Activated T-helper 1 cell treated with anti-CD3 and anti-CD28 coated beads, Interleukin-12 subunit alpha, Interleukin-12 subunit beta, Interleukin-2, Interleukin-4 antibody, amounts not matched to agents 30 ng/mL and 10 ng/mL and 1 ng/mL, durations not matched to agents 14 hours and 24 hours and 36 hours (primary cell): ENCODE measurements at regions not wholly inside any gene's neighbourhood (a gene's known extent, or its start where the extent isn't known, plus 50 kb on each side); places are given as distances from the start of the nearest gene placed in this dataset.
"Not testable (repeated sequence)": the region's sequence is repeated elsewhere in the genome, so short reads cannot be mapped to it uniquely, and the experiment has no call there.

Experiments
- DNase-seq: peaks from one replicate; pipeline ENCODE4 v3.0.0; 2021; ENCODE audit warnings: low spot score
- H3K27ac Mint-ChIP-seq: one replicate; pipeline ENCODE4 v1.8.0; 2021; ENCODE audit warnings: mild to moderate bottlenecking, mixed read lengths
- H3K27me3 Mint-ChIP-seq: one replicate; pipeline ENCODE4 v1.8.0; 2022; ENCODE audit warnings: mild to moderate bottlenecking, moderate library complexity, mixed read lengths; ENCODE audit not compliant: insufficient read depth
- H3K36me3 Mint-ChIP-seq: one replicate; pipeline ENCODE4 v1.8.0; 2021; ENCODE audit warnings: low read depth, mixed read lengths
- H3K4me1 Mint-ChIP-seq: one replicate; pipeline ENCODE4 v1.8.0; 2021; ENCODE audit warnings: low read depth, mixed read lengths
- H3K4me3 Mint-ChIP-seq: one replicate; pipeline ENCODE4 v1.8.0; 2021; ENCODE audit warnings: mild to moderate bottlenecking, moderate library complexity, mixed read lengths
- H3K9me3 Mint-ChIP-seq: one replicate; pipeline ENCODE4 v1.8.0; 2021; ENCODE audit warnings: mixed read lengths
- intact Hi-C: fragments of 100-400 bp; cut with micrococcal nuclease; formaldehyde crosslinking; loops from one replicate; pipeline ENCODE4 v1.15.1; 2024

DNA sequence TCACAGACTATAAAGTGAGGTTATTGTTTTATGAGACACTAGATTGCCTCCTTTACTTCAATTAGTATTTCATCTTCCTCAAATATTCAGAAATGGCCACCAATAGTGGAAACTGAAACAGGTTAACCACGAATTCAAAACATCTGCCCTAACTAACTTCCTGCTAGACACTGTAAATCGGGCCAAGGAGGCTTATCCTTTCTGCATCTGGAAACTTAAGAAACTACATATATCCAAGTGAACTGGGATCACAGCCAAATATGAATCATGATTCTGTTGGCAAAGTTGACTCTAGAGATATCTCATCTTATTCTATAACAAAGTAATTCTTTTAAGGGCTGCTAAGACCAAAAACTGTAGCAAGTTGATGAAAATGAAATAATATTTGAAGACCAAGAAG, 136.6 kb upstream of the ZC3H15 start:
- no peaks in the 10 kb centered on the region for H3K27me3 Mint-ChIP-seq
- H3K36me3 Mint-ChIP-seq = no peaks in the 10 kb centered on the region
- intact Hi-C loops = no loop called here

DNA sequence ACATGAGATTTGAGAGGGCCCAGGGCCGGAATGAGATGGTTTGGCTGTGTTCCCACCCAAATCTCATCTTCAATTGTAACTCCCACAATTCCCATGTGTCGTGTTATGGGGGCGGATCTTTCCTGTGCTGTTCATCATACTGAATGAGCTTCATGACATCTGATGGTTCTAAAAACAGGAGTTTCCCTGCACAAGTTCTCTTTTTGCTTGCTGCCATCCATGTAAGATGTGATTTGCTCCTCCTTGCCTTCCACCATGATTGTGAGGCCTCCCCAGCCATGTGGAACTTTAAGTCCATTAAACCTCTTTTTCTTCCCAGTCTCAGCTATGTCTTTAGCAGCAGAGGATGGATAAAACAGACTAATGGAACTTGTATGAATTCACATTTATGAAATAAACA, 131.9 kb upstream of the ZC3H15 start:
- DNase-seq, H3K9me3 Mint-ChIP-seq, H3K27ac Mint-ChIP-seq, H3K36me3 Mint-ChIP-seq, H3K4me3 Mint-ChIP-seq, H3K27me3 Mint-ChIP-seq, intact Hi-C loops, H3K4me1 Mint-ChIP-seq: not testable (repeated sequence)

More for the DNA sequence above, 136.6 kb upstream of the ZC3H15 start:
- Mint-ChIP-seq H3K9me3 (peaks cover 6% of the 10 kb centered on the region), H3K4me3 (no peak overlapping the region), H3K27ac (no peak overlapping the region), H3K4me1 (no peaks in the 10 kb centered on the region)
- no peak for DNase-seq

DNA sequence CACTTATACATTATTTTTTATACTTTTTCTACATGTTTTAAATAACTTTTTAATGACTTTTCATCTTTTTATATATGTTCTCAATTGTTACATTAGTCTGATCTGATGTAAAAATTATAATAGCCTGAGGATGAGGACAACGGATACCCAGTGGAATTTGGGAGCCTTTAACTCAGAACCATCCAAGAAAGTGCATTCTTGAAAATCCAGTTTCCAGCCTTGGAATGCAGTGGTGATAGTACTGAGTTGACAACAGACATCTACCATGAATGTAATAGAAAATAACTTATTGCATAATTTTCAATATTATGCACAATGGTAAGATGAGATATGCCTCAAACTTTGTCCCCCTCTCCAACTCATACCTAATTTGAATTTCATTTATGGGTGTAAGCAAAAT, 120.7 kb upstream of the ZC3H15 start:
- intact Hi-C loops = no loop called here
- H3K4me3 Mint-ChIP-seq = no peak overlapping the region
- H3K36me3 Mint-ChIP-seq = no peaks in the 10 kb centered on the region
- H3K4me1 Mint-ChIP-seq = no peaks in the 10 kb centered on the region
- no peaks in the 10 kb centered on the region for H3K9me3 Mint-ChIP-seq
- H3K27me3 Mint-ChIP-seq = no peaks in the 10 kb centered on the region
- H3K27ac Mint-ChIP-seq = no peak overlapping the region
- no peak for DNase-seq

DNA sequence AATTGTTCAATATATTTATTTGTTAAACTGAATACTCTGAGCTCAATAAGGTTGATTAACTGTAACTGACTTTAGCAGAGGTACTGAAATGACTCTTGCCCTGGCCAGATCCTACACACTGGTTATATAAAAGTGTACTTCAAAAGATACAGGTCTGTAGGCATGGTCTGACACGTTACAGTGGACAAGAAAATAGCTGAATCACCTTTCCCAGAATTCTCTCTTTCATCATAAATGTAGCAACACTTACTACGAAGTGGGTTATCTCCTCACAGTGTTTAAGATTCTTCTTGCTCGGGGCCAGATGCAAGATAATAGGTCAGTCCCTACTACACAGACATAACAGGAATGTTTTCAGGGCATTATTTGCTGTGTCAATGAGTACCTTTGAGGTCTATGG, 107.0 kb upstream of the ZC3H15 start:
- Mint-ChIP-seq H3K4me3 (no peak overlapping the region), H3K27ac (no peak overlapping the region), H3K27me3 (no peaks in the 10 kb centered on the region), H3K9me3 (peaks cover 33% of the 10 kb centered on the region), H3K36me3 (no peaks in the 10 kb centered on the region), H3K4me1 (no peaks in the 10 kb centered on the region)
- no peak for DNase-seq
- intact Hi-C loops = no loop called here

DNA sequence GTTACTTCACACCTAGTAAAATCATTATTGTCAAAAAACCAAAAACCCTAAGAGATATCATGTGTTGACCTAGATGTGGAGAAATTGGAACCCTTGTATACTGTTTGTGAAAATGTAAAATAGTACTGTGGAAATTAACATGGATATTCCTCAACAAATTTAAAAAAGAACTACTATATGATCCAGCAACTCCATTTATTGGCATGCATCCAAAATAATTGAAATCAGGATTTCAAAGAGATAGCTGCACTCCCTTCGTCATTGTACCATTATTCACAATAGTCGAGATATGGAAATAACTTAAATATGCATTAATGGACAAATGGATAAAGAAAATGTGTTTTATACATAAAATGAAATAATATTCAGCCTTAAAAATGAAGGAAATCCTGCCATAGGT, 105.3 kb upstream of the ZC3H15 start:
- Mint-ChIP-seq H3K27me3 (no peaks in the 10 kb centered on the region), H3K4me3 (no peak overlapping the region), H3K9me3 (peaks cover 37% of the 10 kb centered on the region), H3K4me1 (no peaks in the 10 kb centered on the region), H3K27ac (no peak overlapping the region), H3K36me3 (no peaks in the 10 kb centered on the region)
- intact Hi-C loops = no loop called here
- DNase-seq = no peak

DNA sequence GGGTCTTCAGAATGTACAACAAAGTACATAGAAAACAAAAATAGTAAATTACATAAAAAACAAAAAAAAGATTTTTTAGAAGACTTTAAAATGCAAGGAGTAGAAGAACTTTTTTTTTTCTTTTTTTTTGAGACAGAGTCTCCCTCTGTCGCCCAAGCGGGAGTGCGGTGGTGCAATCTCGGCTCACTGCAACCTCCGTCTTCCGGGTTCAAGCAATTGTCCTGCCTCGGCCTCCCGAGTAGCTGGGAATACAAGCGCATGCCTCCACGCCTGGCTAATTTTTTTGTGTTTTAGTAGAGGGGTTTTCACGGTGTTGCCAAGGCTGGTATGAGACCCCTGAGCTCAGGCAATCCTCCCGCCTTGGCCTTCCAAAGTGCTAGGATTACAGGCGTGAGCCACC, 104.5 kb upstream of the ZC3H15 start:
- peaks cover 39% of the 10 kb centered on the region for H3K9me3 Mint-ChIP-seq
- no peaks in the 10 kb centered on the region for H3K36me3 Mint-ChIP-seq
- no peaks in the 10 kb centered on the region for H3K4me1 Mint-ChIP-seq
- H3K27ac Mint-ChIP-seq = no peak overlapping the region
- no peak overlapping the region for H3K4me3 Mint-ChIP-seq
- intact Hi-C loops = no loop called here
- DNase-seq = no peak
- no peaks in the 10 kb centered on the region for H3K27me3 Mint-ChIP-seq

DNA sequence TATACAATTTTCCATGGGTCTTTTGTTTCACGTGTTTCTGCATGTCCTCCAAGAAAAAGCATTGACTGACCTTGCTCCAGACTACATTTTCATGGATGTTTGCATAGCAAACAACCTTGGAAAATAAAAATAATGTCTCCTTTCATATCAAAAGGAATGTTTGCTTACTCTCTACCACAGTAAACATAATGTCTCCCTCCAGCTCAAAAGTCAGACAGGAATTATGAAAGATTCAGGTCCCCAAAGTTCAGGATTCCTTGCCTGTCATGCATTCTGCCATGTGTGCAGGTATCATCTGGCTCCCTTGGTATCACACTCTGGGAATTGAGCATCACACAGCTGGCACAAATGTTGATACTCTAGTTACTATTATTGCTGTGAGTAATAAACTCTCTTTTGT, 103.1 kb upstream of the ZC3H15 start:
- no peaks in the 10 kb centered on the region for H3K4me1 Mint-ChIP-seq
- H3K27me3 Mint-ChIP-seq = no peaks in the 10 kb centered on the region
- no peak for DNase-seq
- H3K4me3 Mint-ChIP-seq = no peak overlapping the region
- intact Hi-C loops = no loop called here
- no peaks in the 10 kb centered on the region for H3K36me3 Mint-ChIP-seq
- H3K27ac Mint-ChIP-seq = no peak overlapping the region
- H3K9me3 Mint-ChIP-seq = peaks cover 36% of the 10 kb centered on the region

DNA sequence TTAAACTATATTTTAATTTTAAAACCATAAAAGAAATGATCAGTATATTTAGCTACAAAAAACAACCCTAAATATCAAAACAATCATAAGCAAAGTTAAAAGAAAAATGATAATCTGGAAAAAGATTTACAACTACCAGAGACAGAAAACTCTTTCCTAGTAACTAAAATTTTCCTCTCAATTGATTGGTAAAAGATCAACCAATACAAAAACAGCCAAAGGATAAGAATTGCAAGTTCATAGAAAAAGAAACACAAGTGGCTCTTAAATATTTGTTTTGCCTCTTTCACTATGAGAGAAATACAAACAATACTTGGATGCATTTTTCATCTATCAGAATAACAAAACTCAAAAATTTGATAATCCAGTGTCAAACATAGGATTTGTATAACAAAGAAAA, 101.8 kb upstream of the ZC3H15 start:
- no peak overlapping the region for H3K4me3 Mint-ChIP-seq
- H3K36me3 Mint-ChIP-seq = no peaks in the 10 kb centered on the region
- no peak overlapping the region for H3K27ac Mint-ChIP-seq

DNA sequence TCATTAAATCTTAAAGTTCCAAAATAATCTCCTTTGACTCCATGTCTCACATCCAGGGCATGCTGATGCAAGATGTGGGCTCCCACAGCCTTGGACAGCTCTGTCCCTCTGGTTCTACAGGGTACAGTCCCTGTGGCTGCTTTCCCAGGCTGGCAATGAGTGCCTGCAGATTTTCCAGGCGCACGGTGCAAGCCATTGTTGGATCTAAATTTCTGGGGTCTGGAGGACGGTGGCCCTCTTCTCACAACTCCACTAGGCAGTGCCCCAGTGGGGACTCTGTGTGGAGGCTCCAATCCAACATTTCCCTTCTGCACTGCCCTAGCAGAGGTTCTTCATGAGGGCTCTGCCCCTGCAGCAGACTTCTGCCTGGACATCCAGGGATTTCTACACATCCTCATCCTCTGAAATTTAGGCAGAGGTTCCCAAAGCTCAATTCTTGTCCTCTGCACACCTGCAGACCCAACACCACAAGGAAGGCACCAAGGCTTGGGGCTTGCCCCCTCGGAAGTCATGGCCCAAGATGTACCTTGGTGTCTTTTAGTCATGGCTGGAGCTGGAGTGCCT, 100.3 kb upstream of the ZC3H15 start:
- H3K27ac Mint-ChIP-seq, H3K4me3 Mint-ChIP-seq, intact Hi-C loops, H3K27me3 Mint-ChIP-seq, H3K36me3 Mint-ChIP-seq, H3K4me1 Mint-ChIP-seq, DNase-seq: not testable (repeated sequence)
- H3K9me3 Mint-ChIP-seq = peaks cover 44% of the 10 kb centered on the region

More for the DNA sequence above, 101.8 kb upstream of the ZC3H15 start:
- DNase-seq = no peak
- no peaks in the 10 kb centered on the region for H3K4me1 Mint-ChIP-seq
- H3K27me3 Mint-ChIP-seq = no peaks in the 10 kb centered on the region
- peaks cover 33% of the 10 kb centered on the region for H3K9me3 Mint-ChIP-seq
- intact Hi-C loops = no loop called here

DNA sequence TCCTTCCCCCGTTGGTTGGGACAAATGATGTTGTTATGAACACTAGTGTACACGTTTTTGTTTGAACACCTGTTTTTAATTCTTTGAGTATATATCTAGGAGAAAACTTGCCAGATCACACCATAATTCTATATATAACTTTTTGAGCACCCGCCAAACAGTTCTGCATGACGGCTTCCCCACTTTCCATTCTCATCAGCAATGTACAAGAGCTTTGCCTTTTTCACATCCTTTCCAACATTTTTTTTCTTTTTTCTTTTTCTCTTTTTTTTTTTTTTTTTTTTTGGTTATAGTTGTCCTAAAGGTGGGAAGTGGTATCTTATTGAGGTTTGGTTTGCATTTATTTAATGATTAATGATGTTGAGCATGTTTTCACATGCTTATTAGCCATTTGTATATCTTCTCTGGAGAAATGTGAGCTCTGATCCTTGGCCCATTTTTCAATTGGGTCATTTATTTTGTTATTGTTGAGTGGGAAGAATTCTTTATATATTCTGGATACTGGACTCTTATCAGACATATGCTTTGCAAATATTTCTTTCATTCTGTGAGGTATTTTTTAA, 86.9 kb upstream of the ZC3H15 start:
- Mint-ChIP-seq H3K27ac (no peak overlapping the region), H3K36me3 (no peaks in the 10 kb centered on the region), H3K4me1 (no peaks in the 10 kb centered on the region), H3K27me3 (no peaks in the 10 kb centered on the region), H3K9me3 (peaks cover 14% of the 10 kb centered on the region), H3K4me3 (no peak overlapping the region)
- intact Hi-C loops = no loop called here
- no peak for DNase-seq

DNA sequence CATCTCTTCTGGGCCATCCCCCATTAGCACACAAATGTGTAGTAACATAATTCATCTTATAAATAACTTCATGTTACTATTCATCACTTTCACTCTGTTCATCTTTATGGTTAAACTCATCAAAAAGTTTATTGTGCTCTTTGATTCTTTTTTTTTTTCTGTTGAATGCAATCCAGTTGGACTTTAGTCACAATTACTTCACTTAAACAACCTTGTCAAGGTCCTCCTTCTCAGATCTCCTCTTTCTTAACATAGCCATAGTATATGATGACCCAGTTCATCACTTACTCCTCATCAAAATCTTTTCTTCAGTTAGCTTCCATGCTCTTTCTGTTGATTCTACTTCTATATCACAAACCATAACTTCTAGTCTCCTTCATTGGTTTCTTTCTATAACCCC, 80.2 kb upstream of the ZC3H15 start:
- no peak for DNase-seq
- Mint-ChIP-seq H3K27ac (no peak overlapping the region), H3K4me3 (no peak overlapping the region), H3K27me3 (no peaks in the 10 kb centered on the region), H3K9me3 (no peaks in the 10 kb centered on the region), H3K4me1 (no peaks in the 10 kb centered on the region), H3K36me3 (no peaks in the 10 kb centered on the region)
- intact Hi-C loops = no loop called here

DNA sequence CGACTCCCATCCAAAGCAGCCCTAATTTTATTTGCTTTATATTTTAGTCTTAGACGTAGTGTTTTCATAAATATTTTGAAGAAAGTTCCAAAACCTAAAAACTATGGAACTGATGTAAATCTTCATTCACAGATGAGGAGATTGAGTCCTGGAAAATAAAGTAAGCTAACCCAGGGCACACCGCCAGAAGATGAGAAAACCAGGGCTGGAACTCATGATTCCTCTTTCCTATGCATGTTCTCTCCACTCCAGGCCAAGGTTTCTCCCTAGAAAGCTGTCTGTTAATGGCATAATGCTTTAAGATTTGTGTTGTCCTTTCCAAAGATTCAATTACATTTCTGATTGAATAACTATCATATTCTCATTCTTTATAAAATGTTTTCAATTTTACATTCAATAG, 78.4 kb upstream of the ZC3H15 start:
- DNase-seq = no peak
- no peak overlapping the region for H3K27ac Mint-ChIP-seq
- no peak overlapping the region for H3K4me3 Mint-ChIP-seq
- no peaks in the 10 kb centered on the region for H3K27me3 Mint-ChIP-seq
- no peaks in the 10 kb centered on the region for H3K9me3 Mint-ChIP-seq
- intact Hi-C loops = no loop called here
- H3K4me1 Mint-ChIP-seq = no peaks in the 10 kb centered on the region
- H3K36me3 Mint-ChIP-seq = no peaks in the 10 kb centered on the region

DNA sequence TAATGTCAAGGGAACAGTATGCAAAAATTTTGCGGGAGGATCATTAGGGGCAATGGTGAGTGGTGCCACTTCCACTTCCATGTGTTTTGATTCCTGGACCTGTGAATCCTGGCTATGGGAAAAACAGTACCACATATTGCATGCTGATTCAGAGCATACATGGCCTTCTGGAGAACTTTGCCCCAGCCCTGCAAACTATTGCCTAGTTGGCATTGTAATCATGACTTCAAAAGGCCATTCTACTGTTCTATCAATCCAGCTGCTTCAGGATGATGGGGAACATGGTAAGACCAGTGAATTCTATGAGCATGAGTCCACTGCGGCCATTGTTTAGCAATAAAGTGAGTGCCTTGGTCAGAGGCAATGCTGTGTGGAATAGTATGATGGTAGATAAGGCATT, 75.3 kb upstream of the ZC3H15 start:
- H3K4me1 Mint-ChIP-seq = no peaks in the 10 kb centered on the region
- no peak overlapping the region for H3K4me3 Mint-ChIP-seq
- intact Hi-C loops = no loop called here
- no peak for DNase-seq
- no peaks in the 10 kb centered on the region for H3K36me3 Mint-ChIP-seq
- no peak overlapping the region for H3K27ac Mint-ChIP-seq
- no peaks in the 10 kb centered on the region for H3K9me3 Mint-ChIP-seq
- no peaks in the 10 kb centered on the region for H3K27me3 Mint-ChIP-seq

DNA sequence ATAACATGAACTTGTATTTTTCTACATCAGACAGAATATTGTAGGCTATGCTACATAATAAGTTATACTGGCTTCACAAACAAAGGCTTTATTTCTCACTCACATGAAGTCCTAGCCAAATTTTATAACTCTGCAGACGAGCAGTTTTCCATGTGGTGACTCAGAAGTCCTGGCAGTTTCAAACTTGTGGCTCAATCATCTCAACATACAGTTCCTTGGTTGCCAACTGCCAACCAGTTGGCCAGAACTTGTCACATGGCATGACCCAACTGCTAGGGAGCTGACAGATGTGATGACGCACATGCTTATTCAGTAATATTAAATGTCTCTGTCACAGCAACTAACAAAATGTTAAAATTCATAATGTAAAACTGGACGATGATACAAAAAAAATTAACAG, 63.8 kb upstream of the ZC3H15 start:
- DNase-seq = no peak
- intact Hi-C loops = no loop called here
- Mint-ChIP-seq H3K4me3 (no peak overlapping the region), H3K27me3 (peaks cover 2% of the 10 kb centered on the region), H3K9me3 (no peaks in the 10 kb centered on the region), H3K36me3 (no peaks in the 10 kb centered on the region), H3K27ac (no peak overlapping the region), H3K4me1 (peaks cover 7% of the 10 kb centered on the region)
